ENCODE measurements at regions not wholly inside any gene's neighbourhood (a gene's known extent, or its start where the extent isn't known, plus 50 kb on each side); places are given as distances from the start of the nearest gene placed in this dataset.

GRCh38 chr1:232452736-232453440 is 177.0 kb downstream of the SIPA1L2 start:
- no peak for DNase-seq (ENCODE audit: low read depth)
- no peak for TF ChIP-seq CTCF (conservative IDR thresholded peaks at IDR 0.05; ENCODE audit: low read length)
- no peak overlapping the region for H3K4me3 ChIP-seq (ENCODE audit: low read length)

GRCh38 chr1:232452117-232452516 is 177.8 kb downstream of the SIPA1L2 start:
- H3K4me3 ChIP-seq (ENCODE audit: low read length) = no peak overlapping the region
- DNase-seq (ENCODE audit: low read depth) = no peak
- no peak for TF ChIP-seq CTCF (conservative IDR thresholded peaks at IDR 0.05; ENCODE audit: low read length)

GRCh38 chr1:232451506-232451905 is 178.4 kb downstream of the SIPA1L2 start:
- no peak for DNase-seq (ENCODE audit: low read depth)
- no peak for TF ChIP-seq CTCF (conservative IDR thresholded peaks at IDR 0.05; ENCODE audit: low read length)
- H3K4me3 ChIP-seq (ENCODE audit: low read length) = no peak overlapping the region

GRCh38 chr1:232450615-232451014 is 179.3 kb downstream of the SIPA1L2 start:
- no peak for TF ChIP-seq CTCF (conservative IDR thresholded peaks at IDR 0.05; ENCODE audit: low read length)
- H3K4me3 ChIP-seq (ENCODE audit: low read length) = no peak overlapping the region
- DNase-seq (ENCODE audit: low read depth) = peak; percentile 18

- DNase-seq (ENCODE audit: low read depth) = no peak
- H3K4me3 ChIP-seq (ENCODE audit: low read length) = no peak overlapping the region
- TF ChIP-seq CTCF (conservative IDR thresholded peaks at IDR 0.05; ENCODE audit: low read length) = no peak
Measured at GRCh38 chr1:232447125-232447524, 182.8 kb downstream of the SIPA1L2 start.

- no peak overlapping the region for H3K4me3 ChIP-seq (ENCODE audit: low read length)
- no peak for TF ChIP-seq CTCF (conservative IDR thresholded peaks at IDR 0.05; ENCODE audit: low read length)
- DNase-seq (ENCODE audit: low read depth) = no peak
Measured at GRCh38 chr1:232445361-232446106, 184.4 kb downstream of the SIPA1L2 start.

- no peak for DNase-seq (ENCODE audit: low read depth)
- TF ChIP-seq CTCF (conservative IDR thresholded peaks at IDR 0.05; ENCODE audit: low read length) = no peak
Measured at GRCh38 chr1:232443372-232443771, 186.6 kb downstream of the SIPA1L2 start.

More at GRCh38 chr1:232443372-232443771, 186.6 kb downstream of the SIPA1L2 start:
- no peak overlapping the region for H3K4me3 ChIP-seq (ENCODE audit: low read length)
